Fibroblast of mammary gland (primary cell): ENCODE measurements at regions not wholly inside any gene's neighbourhood (a gene's known extent, or its start where the extent isn't known, plus 50 kb on each side); places are given as distances from the start of the nearest gene placed in this dataset.

Experiments
- DNase-seq: peaks from one replicate; pipeline ENCODE4 v3.0.0-alpha.2; 2010; ENCODE audit warnings: low read depth
- H3K4me3 ChIP-seq: 2 replicates; pipeline ENCODE4 v1.5.1; 2011; ENCODE audit warnings: low read depth, mild to moderate bottlenecking, low read length, moderate library complexity; ENCODE audit not compliant: control insufficient read depth
- CTCF ChIP-seq: conservative IDR thresholded peaks from 2 replicates; pipeline ENCODE4 v1.5.1; 2011; ENCODE audit warnings: low read depth, low read length, inconsistent platforms; ENCODE audit not compliant: control insufficient read depth, insufficient read depth

GRCh38 chr12:116628989-116629388, 69.8 kb downstream of the MAP1LC3B2 start:
- DNase-seq, result no peak
- TF ChIP-seq CTCF, result no peak
- H3K4me3 ChIP-seq, result no peak overlapping the region

GRCh38 chr12:116628450-116628793, 69.2 kb downstream of the MAP1LC3B2 start:
- no peak for TF ChIP-seq CTCF
- no peak overlapping the region for H3K4me3 ChIP-seq
- no peak for DNase-seq
